Stomach (tissue), 4 donors: ENCODE measurements at regions not wholly inside any gene's neighbourhood (a gene's known extent, or its start where the extent isn't known, plus 50 kb on each side); places are given as distances from the start of the nearest gene placed in this dataset.

Source experiments
- POLR2A ChIP-seq, 4 donors: fragments of 450-650 bp; IDR thresholded peaks; one replicate each; pipeline ENCODE4 v1.6.1; 2016; ENCODE audit warnings: antibody characterized with exemption in 4 of 4, control low read depth in 2 of 4, mild to moderate bottlenecking in 1 of 4, moderate library complexity in 1 of 4
- TF ChIP-seq, protein P1 (sequence below), 7 experiments: fragments of 450-650 bp in 4 of 7; fragments of 200-600 bp in 3 of 7; sonication (generic) in 3 of 7; IDR thresholded peaks; one replicate each; pipeline ENCODE4 v1.5.1; 2016 to 2019; ENCODE audit warnings: antibody characterized with exemption in 7 of 7, control low read depth in 2 of 7, mild to moderate bottlenecking in 1 of 7

DNA sequence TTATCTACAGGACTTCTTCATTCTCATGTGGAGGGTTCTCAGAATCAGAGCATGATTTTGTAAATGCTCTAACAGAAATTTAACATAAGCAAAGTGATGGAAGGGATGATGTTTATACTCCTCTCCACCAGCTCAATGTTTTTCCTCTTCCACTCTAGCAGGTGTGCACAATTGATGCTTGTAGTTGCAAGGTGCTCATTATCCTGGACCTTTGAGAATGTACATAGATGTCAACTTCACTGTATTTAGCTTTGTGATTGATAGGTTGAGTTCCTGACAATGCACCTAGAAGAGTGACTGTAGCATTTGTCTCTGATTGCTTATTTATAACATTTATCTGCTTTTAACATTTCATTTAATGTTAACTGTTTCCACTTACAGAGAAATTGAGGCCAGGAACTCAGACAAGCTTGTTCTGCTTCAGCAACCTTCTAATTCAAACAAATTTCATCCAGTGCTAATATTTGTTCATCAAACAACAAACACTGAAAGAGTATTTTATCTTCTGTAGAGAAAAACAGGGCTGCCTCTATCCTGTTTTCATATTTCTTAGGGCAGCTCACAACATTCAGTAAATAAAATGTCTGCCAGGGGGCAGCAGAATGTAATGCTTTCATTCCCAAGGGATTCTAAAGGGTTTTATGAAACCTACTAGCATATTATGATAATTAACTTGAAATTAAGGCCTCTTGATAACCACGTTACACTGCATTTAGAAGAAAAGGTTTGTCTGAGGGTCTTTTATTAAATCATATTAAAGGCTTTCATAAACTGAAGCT lies 127.9 kb upstream of the NOL4 start:
- TF ChIP-seq, protein P1, sequence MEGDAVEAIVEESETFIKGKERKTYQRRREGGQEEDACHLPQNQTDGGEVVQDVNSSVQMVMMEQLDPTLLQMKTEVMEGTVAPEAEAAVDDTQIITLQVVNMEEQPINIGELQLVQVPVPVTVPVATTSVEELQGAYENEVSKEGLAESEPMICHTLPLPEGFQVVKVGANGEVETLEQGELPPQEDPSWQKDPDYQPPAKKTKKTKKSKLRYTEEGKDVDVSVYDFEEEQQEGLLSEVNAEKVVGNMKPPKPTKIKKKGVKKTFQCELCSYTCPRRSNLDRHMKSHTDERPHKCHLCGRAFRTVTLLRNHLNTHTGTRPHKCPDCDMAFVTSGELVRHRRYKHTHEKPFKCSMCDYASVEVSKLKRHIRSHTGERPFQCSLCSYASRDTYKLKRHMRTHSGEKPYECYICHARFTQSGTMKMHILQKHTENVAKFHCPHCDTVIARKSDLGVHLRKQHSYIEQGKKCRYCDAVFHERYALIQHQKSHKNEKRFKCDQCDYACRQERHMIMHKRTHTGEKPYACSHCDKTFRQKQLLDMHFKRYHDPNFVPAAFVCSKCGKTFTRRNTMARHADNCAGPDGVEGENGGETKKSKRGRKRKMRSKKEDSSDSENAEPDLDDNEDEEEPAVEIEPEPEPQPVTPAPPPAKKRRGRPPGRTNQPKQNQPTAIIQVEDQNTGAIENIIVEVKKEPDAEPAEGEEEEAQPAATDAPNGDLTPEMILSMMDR (IDR thresholded peaks at IDR 0.05) = peak in 2 of 7 experiments; percentile 10 to 19
- no peak for TF ChIP-seq POLR2A (IDR thresholded peaks at IDR 0.05)
